IPS DF 6.9 (cell line): ENCODE measurements at regions not wholly inside any gene's neighbourhood (a gene's known extent, or its start where the extent isn't known, plus 50 kb on each side); places are given as distances from the start of the nearest gene placed in this dataset.
"Not testable (repeated sequence)": the region's sequence is repeated elsewhere in the genome, so short reads cannot be mapped to it uniquely, and the experiment has no call there.

ENCODE experiments used
- DNase-seq: peaks from one replicate; pipeline ENCODE4 v3.0.0-alpha.2; 2013; ENCODE audit warnings: low read depth, low spot score
- H3K27ac ChIP-seq: one replicate; pipeline ENCODE4 v1.5.1; 2013; ENCODE audit warnings: low read length, control low read depth
- H3K27me3 ChIP-seq: 2 replicates; pipeline ENCODE4 v1.6.1; 2013; ENCODE audit warnings: mild to moderate bottlenecking, low read length; ENCODE audit not compliant: control insufficient read depth, insufficient read depth
- H3K36me3 ChIP-seq: 2 replicates; pipeline ENCODE4 v1.6.1; 2013; ENCODE audit warnings: low read length; ENCODE audit not compliant: control insufficient read depth, insufficient read depth
- H3K4me1 ChIP-seq: 2 replicates; pipeline ENCODE4 v1.6.1; 2013; ENCODE audit warnings: low read length; ENCODE audit not compliant: control insufficient read depth, insufficient read depth
- H3K4me3 ChIP-seq: 2 replicates; pipeline ENCODE4 v1.5.1; 2013; ENCODE audit warnings: mild to moderate bottlenecking, low read length
- H3K9me3 ChIP-seq: 2 replicates; pipeline ENCODE4 v1.6.1; 2013; ENCODE audit warnings: low read length, inconsistent platforms; ENCODE audit not compliant: control insufficient read depth, insufficient read depth
- WGBS: extraction: QIAGEN DNeasy Blood & Tissue Kit; methylation state at CpG from one replicate; pipeline ENCODE4 v1.1.7; 2013; ENCODE audit warnings: mixed read lengths, missing lambda C conversion rate; ENCODE audit not compliant: insufficient read length, insufficient coverage; 5-methylcytosine and 5-hydroxymethylcytosine counted together

DNA sequence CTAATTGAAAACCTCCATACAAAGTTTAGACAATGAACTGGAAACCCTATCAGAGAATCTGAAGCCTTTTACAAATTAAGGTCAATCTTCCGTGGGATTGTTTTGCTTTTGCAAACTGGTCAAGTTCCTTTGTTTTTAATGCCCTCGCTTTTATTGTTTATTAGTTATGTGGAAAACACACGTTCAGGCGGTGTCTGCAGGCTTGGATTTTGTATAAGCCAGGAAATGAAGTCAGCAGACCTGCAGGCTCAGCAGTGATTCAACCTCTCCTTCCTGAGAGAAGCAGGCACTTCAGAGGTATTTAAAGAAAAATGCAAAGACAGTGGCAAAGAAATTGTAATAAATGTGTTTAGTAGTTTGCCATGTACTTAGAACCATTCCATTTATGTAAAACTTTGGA is 103.4 kb upstream of the PDE10A start:
- no peaks in the 10 kb centered on the region for H3K4me1 ChIP-seq
- H3K36me3 ChIP-seq, result no peaks in the 10 kb centered on the region
- no peaks in the 10 kb centered on the region for H3K9me3 ChIP-seq
- no peaks in the 10 kb centered on the region for H3K27me3 ChIP-seq
- no peak overlapping the region for H3K27ac ChIP-seq
- no CpG with 5 or more reads among the region's 4 CpGs for whole genome bisulfite sequencing
- DNase-seq, result no peak
- H3K4me3 ChIP-seq, result no peak overlapping the region

- Histone ChIP-seq H3K4me1 (no peaks in the 10 kb centered on the region), H3K27ac (no peak overlapping the region), H3K27me3 (no peaks in the 10 kb centered on the region), H3K4me3 (no peak overlapping the region), H3K9me3 (no peaks in the 10 kb centered on the region), H3K36me3 (no peaks in the 10 kb centered on the region)
- WGBS, result no CpG with 5 or more reads among the region's 7 CpGs
- no peak for DNase-seq
Observed at GRCh38 chr6:165766026-165766425, 103.0 kb upstream of the PDE10A start.

DNA sequence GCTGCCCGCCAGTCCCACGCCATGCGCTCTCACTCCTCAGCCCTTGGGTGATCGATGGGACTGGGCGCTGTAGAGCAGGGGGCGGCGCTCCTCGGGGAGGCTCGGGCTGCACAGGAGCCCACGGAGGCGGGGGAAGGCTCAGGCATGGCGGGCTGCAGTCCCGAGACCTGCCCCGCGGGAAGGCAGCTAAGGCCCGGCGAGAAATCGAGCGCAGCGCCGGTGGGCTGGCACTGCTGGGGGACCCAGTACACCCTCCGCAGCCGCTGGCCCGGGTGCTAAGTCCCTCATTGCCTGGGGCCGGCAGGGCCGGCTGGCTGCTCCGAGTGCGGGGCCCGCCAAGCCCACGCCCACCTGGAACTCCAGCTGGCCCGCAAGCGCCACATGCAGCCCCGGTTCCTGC is 102.2 kb upstream of the PDE10A start:
- WGBS, result no CpG with 5 or more reads among the region's 33 CpGs
- not testable (repeated sequence) for DNase-seq, H3K27ac ChIP-seq, H3K36me3 ChIP-seq, H3K4me3 ChIP-seq, H3K4me1 ChIP-seq, H3K9me3 ChIP-seq, H3K27me3 ChIP-seq

- no peak for DNase-seq
- H3K27me3 ChIP-seq, result no peaks in the 10 kb centered on the region
- no peak overlapping the region for H3K4me3 ChIP-seq
- H3K27ac ChIP-seq, result no peak overlapping the region
- WGBS, result no CpG with 5 or more reads among the region's 6 CpGs
- no peaks in the 10 kb centered on the region for H3K9me3 ChIP-seq
- H3K4me1 ChIP-seq, result no peaks in the 10 kb centered on the region
- no peaks in the 10 kb centered on the region for H3K36me3 ChIP-seq
Observed at GRCh38 chr6:165762876-165763275, 99.8 kb upstream of the PDE10A start.

DNA sequence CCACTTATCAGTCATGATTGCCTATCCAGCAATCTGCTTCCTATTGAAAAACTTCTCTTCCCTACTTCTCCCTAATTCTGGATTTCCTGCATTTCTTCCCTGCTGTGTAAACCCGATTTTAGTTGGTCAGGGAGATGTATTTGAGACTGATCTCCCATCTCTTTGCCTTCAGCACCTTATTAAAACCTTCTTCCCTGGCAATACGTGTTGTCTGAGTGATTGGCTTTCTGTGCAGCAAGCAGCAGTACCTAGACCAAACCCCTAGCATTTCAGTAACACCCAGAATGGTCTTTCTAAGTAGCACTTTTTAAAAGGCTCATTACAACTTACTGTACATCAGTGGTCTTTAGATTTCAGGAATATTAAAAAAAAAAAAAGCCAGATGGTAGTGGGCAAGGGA is 99.1 kb upstream of the PDE10A start:
- Histone ChIP-seq H3K36me3 (no peaks in the 10 kb centered on the region), H3K4me3 (no peak overlapping the region), H3K27ac (no peak overlapping the region), H3K4me1 (no peaks in the 10 kb centered on the region), H3K27me3 (no peaks in the 10 kb centered on the region), H3K9me3 (no peaks in the 10 kb centered on the region)
- WGBS, result no CpG with 5 or more reads among the region's 2 CpGs
- no peak for DNase-seq

GRCh38 chr6:165760803-165761185 is 97.8 kb upstream of the PDE10A start:
- Histone ChIP-seq H3K4me1 (no peaks in the 10 kb centered on the region), H3K36me3 (no peaks in the 10 kb centered on the region), H3K27ac (no peak overlapping the region), H3K4me3 (no peak overlapping the region), H3K27me3 (no peaks in the 10 kb centered on the region), H3K9me3 (no peaks in the 10 kb centered on the region)
- DNase-seq, result no peak
- WGBS, result no CpG with 5 or more reads among the region's 8 CpGs

DNA sequence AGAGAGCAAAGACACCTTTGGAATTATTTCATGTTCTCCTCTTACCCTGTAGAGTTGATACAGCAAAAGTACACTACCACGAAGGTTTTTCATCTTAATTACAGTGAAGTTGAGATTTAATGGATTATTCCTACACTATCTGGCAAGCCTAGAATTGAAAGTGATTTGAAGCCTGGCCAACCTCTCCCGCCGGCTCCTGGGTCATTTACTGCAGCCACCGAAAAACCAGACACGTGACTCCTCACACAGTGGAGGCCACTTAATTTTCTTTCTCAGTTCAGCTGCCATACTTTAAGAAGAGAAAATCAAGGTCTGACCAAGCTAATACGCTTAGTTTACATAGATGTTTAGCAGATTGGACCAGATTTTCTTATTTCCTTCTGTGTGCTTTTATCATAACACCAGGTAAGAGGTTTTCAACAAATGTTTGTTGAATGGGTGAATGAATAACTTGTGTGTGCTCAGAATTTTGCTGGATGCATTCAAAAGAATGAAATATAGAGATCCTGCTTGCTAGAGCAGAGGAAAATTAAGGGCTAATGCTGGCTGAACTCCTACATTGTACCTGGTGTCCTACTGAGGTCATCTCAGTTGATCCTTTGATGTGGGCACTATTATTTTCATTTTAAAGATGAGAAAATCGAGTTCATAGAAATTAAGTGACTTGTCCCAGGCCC is 97.2 kb upstream of the PDE10A start:
- no CpG with 5 or more reads among the region's 7 CpGs for WGBS
- Histone ChIP-seq H3K9me3 (no peaks in the 10 kb centered on the region), H3K4me3 (no peak overlapping the region), H3K4me1 (no peaks in the 10 kb centered on the region), H3K27ac (no peak overlapping the region), H3K27me3 (no peaks in the 10 kb centered on the region), H3K36me3 (no peaks in the 10 kb centered on the region)
- no peak for DNase-seq

DNA sequence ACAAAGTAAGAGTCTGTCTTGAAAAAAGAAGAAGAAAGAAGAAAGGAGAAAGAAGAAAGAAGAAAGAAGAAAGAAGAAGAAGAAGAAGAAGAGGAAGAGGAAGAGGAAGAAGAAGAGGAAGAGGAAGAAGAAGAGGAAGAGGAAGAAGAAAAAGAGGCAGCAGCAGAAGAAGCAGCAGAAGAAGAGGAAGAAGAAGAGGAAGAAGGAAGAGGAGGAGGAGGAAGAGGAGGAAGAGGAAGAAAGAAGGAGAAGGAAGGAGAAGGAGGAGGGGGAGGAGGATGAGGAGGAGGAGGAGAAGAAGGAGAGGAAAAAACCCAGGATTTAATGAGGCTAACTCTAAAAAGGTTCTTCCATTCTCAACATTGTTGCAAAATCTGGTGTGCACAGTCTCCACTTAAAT is 95.4 kb upstream of the PDE10A start:
- no peaks in the 10 kb centered on the region for H3K36me3 ChIP-seq
- H3K9me3 ChIP-seq, result no peaks in the 10 kb centered on the region
- no peak for DNase-seq
- H3K4me3 ChIP-seq, result no peak overlapping the region
- no peak overlapping the region for H3K27ac ChIP-seq
- H3K27me3 ChIP-seq, result no peaks in the 10 kb centered on the region
- H3K4me1 ChIP-seq, result no peaks in the 10 kb centered on the region

DNA sequence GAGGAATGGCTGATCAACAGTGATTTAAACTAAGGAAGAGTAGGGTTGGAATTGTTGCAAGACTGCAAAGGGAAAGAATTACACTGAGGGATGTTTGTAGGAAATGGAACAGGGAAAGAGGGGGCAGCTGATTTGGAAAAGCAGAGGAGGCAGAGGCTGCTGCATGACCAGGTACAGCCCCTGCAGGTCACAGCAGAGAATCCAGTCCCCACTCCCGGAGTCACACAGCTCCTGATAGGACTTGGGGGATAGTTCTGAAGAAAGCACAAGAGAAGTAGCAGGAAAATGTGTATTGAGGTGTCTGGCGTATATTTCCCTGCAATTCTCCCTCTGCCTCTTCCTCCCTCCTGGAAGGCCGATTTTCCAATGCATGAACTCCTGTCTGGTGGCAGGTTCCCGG is 92.5 kb upstream of the PDE10A start:
- DNase-seq, result no peak
- no peaks in the 10 kb centered on the region for H3K27me3 ChIP-seq

DNA sequence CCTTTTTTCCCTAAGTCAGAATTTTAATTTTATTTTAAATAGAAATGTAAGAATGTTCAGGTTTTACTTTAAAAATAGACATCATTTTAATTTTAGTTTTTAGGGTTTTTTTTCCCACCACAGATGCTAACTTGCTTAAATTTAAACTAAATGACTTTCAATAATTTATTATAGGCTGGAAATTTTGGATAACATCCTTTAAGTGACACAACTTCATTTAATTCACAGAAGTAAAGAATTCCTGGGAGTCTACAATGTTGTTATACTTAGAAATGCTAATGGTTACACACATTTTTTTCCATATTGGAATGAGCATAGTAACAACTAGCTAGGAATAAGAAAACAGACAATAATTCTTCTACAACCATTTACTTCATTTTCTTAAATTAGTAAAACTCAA is 90.5 kb upstream of the PDE10A start:
- H3K9me3 ChIP-seq, result no peaks in the 10 kb centered on the region
- no peaks in the 10 kb centered on the region for H3K36me3 ChIP-seq
- H3K4me3 ChIP-seq, result no peak overlapping the region
- H3K4me1 ChIP-seq, result no peaks in the 10 kb centered on the region
- H3K27me3 ChIP-seq, result no peaks in the 10 kb centered on the region
- no peak for DNase-seq
- no peak overlapping the region for H3K27ac ChIP-seq

More for the DNA sequence above, 92.5 kb upstream of the PDE10A start:
- Histone ChIP-seq H3K4me1 (no peaks in the 10 kb centered on the region), H3K36me3 (no peaks in the 10 kb centered on the region), H3K9me3 (no peaks in the 10 kb centered on the region), H3K4me3 (no peak overlapping the region), H3K27ac (no peak overlapping the region)
- WGBS, result no CpG with 5 or more reads among the region's 4 CpGs

- no peaks in the 10 kb centered on the region for H3K36me3 ChIP-seq
- no peak for DNase-seq
- no peaks in the 10 kb centered on the region for H3K9me3 ChIP-seq
- H3K27me3 ChIP-seq, result no peaks in the 10 kb centered on the region
- H3K4me1 ChIP-seq, result no peaks in the 10 kb centered on the region
- H3K27ac ChIP-seq, result no peak overlapping the region
- no CpG with 5 or more reads among the region's 3 CpGs for WGBS
- H3K4me3 ChIP-seq, result no peak overlapping the region
Observed at GRCh38 chr6:165752451-165752850, 89.4 kb upstream of the PDE10A start.
